ENCODE measurements at regions not wholly inside any gene's neighbourhood (a gene's known extent, or its start where the extent isn't known, plus 50 kb on each side); places are given as distances from the start of the nearest gene placed in this dataset.

- H2AK5ac ChIP-seq (ENCODE audit: low read length): no peak overlapping the region
- no peak overlapping the region for H3K56ac ChIP-seq (ENCODE audit: low read length)
- H3K4me2 ChIP-seq (ENCODE audit: low read length): no peak overlapping the region
- no peak overlapping the region for H2BK15ac ChIP-seq (replicated peaks; ENCODE audit: low read depth)
- no peaks in the 10 kb centered on the region for H3K27me3 ChIP-seq (ENCODE audit: insufficient read depth, low read length, poor library complexity)
- no peak overlapping the region for H4K8ac ChIP-seq (ENCODE audit: low read depth, low read length)
- H3K27ac ChIP-seq (ENCODE audit: low read depth, low read length): no peak overlapping the region
- no peak overlapping the region for H4K5ac ChIP-seq (ENCODE audit: low read length)
- no peak overlapping the region for H3K4ac ChIP-seq (ENCODE audit: low read depth, low read length)
- H3K79me1 ChIP-seq (ENCODE audit: low read length): no peaks in the 10 kb centered on the region
- H2BK120ac ChIP-seq (ENCODE audit: low read depth, low read length): no peak overlapping the region
- no peak overlapping the region for H3K4me3 ChIP-seq (ENCODE audit: low read length)
- no peak overlapping the region for H3K18ac ChIP-seq (ENCODE audit: low read length)
- H3K36me3 ChIP-seq (ENCODE audit: control insufficient read depth, insufficient read depth, low read length): no peaks in the 10 kb centered on the region
- WGBS (ENCODE audit: extremely low coverage, insufficient coverage, low lambda C conversion rate): no CpG with 5 or more reads among the region's 6 CpGs
- no peak overlapping the region for H3K9ac ChIP-seq (ENCODE audit: low read length)
- no peak overlapping the region for H3K23ac ChIP-seq (ENCODE audit: low read length)
- no peak for DNase-seq
- H2BK5ac ChIP-seq (ENCODE audit: low read length): no peak overlapping the region
- no peaks in the 10 kb centered on the region for H3K4me1 ChIP-seq (ENCODE audit: control insufficient read depth, low read depth, low read length)
- no peaks in the 10 kb centered on the region for H3K79me2 ChIP-seq (ENCODE audit: control insufficient read depth, insufficient read depth, low read length)
Measured at GRCh38 chr5:173493846-173494245, 122.6 kb downstream of the BOD1 start.

DNA sequence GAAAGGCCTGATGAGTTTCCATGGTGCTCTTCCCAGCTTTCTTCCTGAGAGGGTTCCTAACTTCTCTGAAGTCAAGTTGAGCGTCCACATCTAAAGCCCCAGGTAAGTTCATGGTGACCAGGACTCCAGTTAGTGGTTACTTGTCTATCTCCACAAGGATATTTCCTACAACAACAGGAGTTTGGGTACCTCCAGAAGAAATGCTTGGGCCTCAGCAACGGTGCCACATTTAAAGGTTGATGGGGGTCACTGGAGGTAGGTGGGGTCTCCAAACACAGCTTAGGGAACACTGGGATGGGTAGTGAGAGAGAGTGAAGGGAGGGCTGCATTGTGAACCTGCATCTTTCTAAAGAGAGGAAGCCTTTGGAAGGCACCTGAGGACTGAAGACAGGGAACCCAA lies 123.4 kb downstream of the BOD1 start:
- Histone ChIP-seq H3K4me2 (ENCODE audit: low read length) (no peak overlapping the region), H2AK5ac (ENCODE audit: low read length) (no peak overlapping the region), H3K18ac (ENCODE audit: low read length) (no peak overlapping the region), H3K56ac (ENCODE audit: low read length) (no peak overlapping the region), H4K5ac (ENCODE audit: low read length) (no peak overlapping the region), H2BK15ac (replicated peaks; ENCODE audit: low read depth) (no peak overlapping the region), H3K27ac (ENCODE audit: low read depth, low read length) (no peak overlapping the region), H3K9ac (ENCODE audit: low read length) (no peak overlapping the region), H3K79me2 (ENCODE audit: control insufficient read depth, insufficient read depth, low read length) (no peaks in the 10 kb centered on the region), H3K79me1 (ENCODE audit: low read length) (no peaks in the 10 kb centered on the region), H3K4me3 (ENCODE audit: low read length) (no peak overlapping the region), H3K4ac (ENCODE audit: low read depth, low read length) (no peak overlapping the region), H4K8ac (ENCODE audit: low read depth, low read length) (no peak overlapping the region), H2BK5ac (ENCODE audit: low read length) (no peak overlapping the region), H3K36me3 (ENCODE audit: control insufficient read depth, insufficient read depth, low read length) (no peaks in the 10 kb centered on the region), H2BK120ac (ENCODE audit: low read depth, low read length) (no peak overlapping the region), H3K27me3 (ENCODE audit: insufficient read depth, low read length, poor library complexity) (no peaks in the 10 kb centered on the region), H3K4me1 (ENCODE audit: control insufficient read depth, low read depth, low read length) (no peaks in the 10 kb centered on the region), H3K23ac (ENCODE audit: low read length) (no peak overlapping the region)
- DNase-seq: no peak
- no CpG with 5 or more reads among the region's 2 CpGs for WGBS (ENCODE audit: extremely low coverage, insufficient coverage, low lambda C conversion rate)

DNA sequence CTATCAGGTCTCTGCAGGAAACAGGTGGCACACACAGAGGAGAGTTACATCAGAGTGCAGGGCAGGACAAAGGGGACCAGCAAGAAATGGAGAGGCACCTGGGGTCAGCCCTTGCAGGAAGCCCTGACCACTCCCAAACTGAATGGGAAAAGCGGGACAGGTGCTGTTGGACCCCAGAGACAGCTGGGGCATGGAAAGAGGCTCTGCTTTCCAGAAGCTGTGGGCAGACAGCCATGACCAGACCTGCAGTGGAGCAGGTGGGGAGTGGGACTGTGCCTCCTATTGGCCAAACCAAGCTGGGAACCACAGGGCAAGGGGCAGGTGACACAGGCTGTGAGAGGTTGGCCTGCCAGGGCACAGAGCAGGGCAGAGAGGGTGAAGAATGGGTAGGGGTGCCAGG lies 125.8 kb downstream of the BOD1 start:
- no peak overlapping the region for H3K4me2 ChIP-seq (ENCODE audit: low read length)
- H3K9ac ChIP-seq (ENCODE audit: low read length): no peak overlapping the region
- no peak overlapping the region for H2BK5ac ChIP-seq (ENCODE audit: low read length)
- no peak overlapping the region for H4K8ac ChIP-seq (ENCODE audit: low read depth, low read length)
- no peak overlapping the region for H3K4me3 ChIP-seq (ENCODE audit: low read length)
- no peak overlapping the region for H3K18ac ChIP-seq (ENCODE audit: low read length)
- no peaks in the 10 kb centered on the region for H3K79me1 ChIP-seq (ENCODE audit: low read length)
- no peak for DNase-seq
- no peak overlapping the region for H3K4ac ChIP-seq (ENCODE audit: low read depth, low read length)
- no peaks in the 10 kb centered on the region for H3K79me2 ChIP-seq (ENCODE audit: control insufficient read depth, insufficient read depth, low read length)
- no peak overlapping the region for H4K5ac ChIP-seq (ENCODE audit: low read length)
- no peak overlapping the region for H3K27ac ChIP-seq (ENCODE audit: low read depth, low read length)
- H3K4me1 ChIP-seq (ENCODE audit: control insufficient read depth, low read depth, low read length): no peaks in the 10 kb centered on the region
- H3K23ac ChIP-seq (ENCODE audit: low read length): no peak overlapping the region
- no peaks in the 10 kb centered on the region for H3K36me3 ChIP-seq (ENCODE audit: control insufficient read depth, insufficient read depth, low read length)
- no peaks in the 10 kb centered on the region for H3K27me3 ChIP-seq (ENCODE audit: insufficient read depth, low read length, poor library complexity)
- H2BK15ac ChIP-seq (replicated peaks; ENCODE audit: low read depth): no peak overlapping the region
- no peak overlapping the region for H2AK5ac ChIP-seq (ENCODE audit: low read length)
- H3K56ac ChIP-seq (ENCODE audit: low read length): no peak overlapping the region
- H2BK120ac ChIP-seq (ENCODE audit: low read depth, low read length): no peak overlapping the region
- no CpG with 5 or more reads among the region's 1 CpG for WGBS (ENCODE audit: extremely low coverage, insufficient coverage, low lambda C conversion rate)

DNA sequence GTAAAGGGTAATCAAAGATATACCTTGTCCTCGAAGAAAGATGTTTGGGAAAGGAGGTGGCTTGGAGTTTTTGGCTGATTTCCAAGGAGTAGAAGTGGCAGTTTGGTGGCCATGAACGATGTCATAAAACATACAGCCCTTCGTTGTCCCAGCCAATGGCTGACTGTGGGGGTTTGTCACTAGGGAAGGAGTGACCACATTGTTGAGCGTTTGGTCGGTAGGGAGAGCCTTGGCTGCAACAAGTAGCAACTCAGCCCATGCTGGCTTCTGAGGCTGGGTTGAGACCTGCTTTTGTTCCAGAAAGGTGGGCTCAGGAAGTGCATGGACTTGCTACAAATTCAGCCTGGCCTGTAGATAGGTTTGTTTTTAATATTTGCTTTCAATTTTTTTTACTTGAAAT lies 128.3 kb downstream of the BOD1 start:
- DNase-seq: no peak
- no CpG with 5 or more reads among the region's 5 CpGs for WGBS (ENCODE audit: extremely low coverage, insufficient coverage, low lambda C conversion rate)
- H3K36me3 ChIP-seq (ENCODE audit: control insufficient read depth, insufficient read depth, low read length): no peaks in the 10 kb centered on the region
- no peak overlapping the region for H3K4me2 ChIP-seq (ENCODE audit: low read length)
- H3K79me2 ChIP-seq (ENCODE audit: control insufficient read depth, insufficient read depth, low read length): no peaks in the 10 kb centered on the region
- no peak overlapping the region for H2AK5ac ChIP-seq (ENCODE audit: low read length)
- H4K8ac ChIP-seq (ENCODE audit: low read depth, low read length): no peak overlapping the region
- no peak overlapping the region for H3K18ac ChIP-seq (ENCODE audit: low read length)
- H2BK15ac ChIP-seq (replicated peaks; ENCODE audit: low read depth): no peak overlapping the region
- no peak overlapping the region for H2BK5ac ChIP-seq (ENCODE audit: low read length)
- H4K5ac ChIP-seq (ENCODE audit: low read length): no peak overlapping the region
- no peak overlapping the region for H3K4ac ChIP-seq (ENCODE audit: low read depth, low read length)
- no peaks in the 10 kb centered on the region for H3K4me1 ChIP-seq (ENCODE audit: control insufficient read depth, low read depth, low read length)
- H3K27me3 ChIP-seq (ENCODE audit: insufficient read depth, low read length, poor library complexity): no peaks in the 10 kb centered on the region
- no peak overlapping the region for H3K27ac ChIP-seq (ENCODE audit: low read depth, low read length)
- H3K23ac ChIP-seq (ENCODE audit: low read length): no peak overlapping the region
- H3K9ac ChIP-seq (ENCODE audit: low read length): no peak overlapping the region
- H3K79me1 ChIP-seq (ENCODE audit: low read length): no peaks in the 10 kb centered on the region
- H2BK120ac ChIP-seq (ENCODE audit: low read depth, low read length): no peak overlapping the region
- no peak overlapping the region for H3K4me3 ChIP-seq (ENCODE audit: low read length)
- H3K56ac ChIP-seq (ENCODE audit: low read length): no peak overlapping the region

- Histone ChIP-seq H3K23ac (ENCODE audit: low read length) (no peak overlapping the region), H3K4ac (ENCODE audit: low read depth, low read length) (no peak overlapping the region), H4K5ac (ENCODE audit: low read length) (no peak overlapping the region), H3K4me1 (ENCODE audit: control insufficient read depth, low read depth, low read length) (no peaks in the 10 kb centered on the region), H2AK5ac (ENCODE audit: low read length) (no peak overlapping the region), H3K79me1 (ENCODE audit: low read length) (no peaks in the 10 kb centered on the region), H3K18ac (ENCODE audit: low read length) (no peak overlapping the region), H3K56ac (ENCODE audit: low read length) (no peak overlapping the region), H2BK5ac (ENCODE audit: low read length) (no peak overlapping the region), H2BK15ac (replicated peaks; ENCODE audit: low read depth) (no peak overlapping the region), H3K36me3 (ENCODE audit: control insufficient read depth, insufficient read depth, low read length) (no peaks in the 10 kb centered on the region), H3K27me3 (ENCODE audit: insufficient read depth, low read length, poor library complexity) (no peaks in the 10 kb centered on the region), H2BK120ac (ENCODE audit: low read depth, low read length) (no peak overlapping the region), H3K27ac (ENCODE audit: low read depth, low read length) (no peak overlapping the region), H3K4me2 (ENCODE audit: low read length) (no peak overlapping the region), H4K8ac (ENCODE audit: low read depth, low read length) (no peak overlapping the region), H3K79me2 (ENCODE audit: control insufficient read depth, insufficient read depth, low read length) (no peaks in the 10 kb centered on the region), H3K4me3 (ENCODE audit: low read length) (no peak overlapping the region), H3K9ac (ENCODE audit: low read length) (no peak overlapping the region)
- DNase-seq: no peak
- WGBS (ENCODE audit: extremely low coverage, insufficient coverage, low lambda C conversion rate): no CpG with 5 or more reads among the region's 1 CpG
Measured at GRCh38 chr5:173487300-173487699, 129.2 kb downstream of the BOD1 start.

DNA sequence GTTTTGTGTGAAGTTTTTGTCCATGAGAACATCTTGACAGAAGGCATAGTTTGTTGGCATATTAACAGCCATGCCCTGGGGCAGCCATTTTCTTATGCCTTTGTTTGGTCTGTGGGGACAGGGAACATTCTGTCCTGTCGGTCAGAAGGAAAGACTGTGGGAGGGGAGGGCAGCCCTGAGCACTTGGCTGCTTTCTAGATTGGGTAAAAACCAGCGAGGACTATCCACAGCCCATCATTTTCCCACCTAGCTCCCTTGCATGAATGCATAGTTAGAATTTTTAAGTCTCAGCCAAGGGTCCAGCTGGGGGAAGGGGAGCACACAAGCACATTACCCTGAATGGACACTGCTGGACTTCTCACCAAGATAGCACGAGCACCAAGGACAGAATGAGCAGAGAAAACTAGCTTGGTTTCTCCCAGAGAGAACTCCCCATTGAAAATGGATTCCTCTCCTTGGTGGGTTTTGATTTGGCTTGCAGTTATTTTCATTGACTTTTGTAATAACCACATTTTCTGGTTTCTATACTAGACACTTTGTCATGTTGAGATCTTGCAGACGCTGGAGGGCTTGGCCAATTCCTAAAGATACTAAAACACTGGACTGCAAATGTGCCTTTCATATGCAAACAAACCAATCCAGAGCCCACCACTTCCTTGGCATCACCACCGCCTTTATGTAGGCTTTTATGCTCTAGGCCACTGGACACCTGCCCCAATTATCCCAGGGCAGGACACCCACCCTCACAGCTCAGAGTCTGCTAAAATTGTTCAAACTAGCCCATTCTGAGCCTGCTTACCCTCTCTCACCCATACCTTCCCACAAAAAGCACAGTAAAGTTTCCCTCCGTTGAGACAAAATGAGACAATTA lies 129.9 kb downstream of the BOD1 start:
- no peak overlapping the region for H3K4me2 ChIP-seq (ENCODE audit: low read length)
- H3K4me1 ChIP-seq (ENCODE audit: control insufficient read depth, low read depth, low read length): no peaks in the 10 kb centered on the region
- H2BK5ac ChIP-seq (ENCODE audit: low read length): no peak overlapping the region
- no peak overlapping the region for H4K5ac ChIP-seq (ENCODE audit: low read length)
- H3K27me3 ChIP-seq (ENCODE audit: insufficient read depth, low read length, poor library complexity): no peaks in the 10 kb centered on the region
- H2BK15ac ChIP-seq (replicated peaks; ENCODE audit: low read depth): no peak overlapping the region
- no peak overlapping the region for H3K18ac ChIP-seq (ENCODE audit: low read length)
- no peaks in the 10 kb centered on the region for H3K79me2 ChIP-seq (ENCODE audit: control insufficient read depth, insufficient read depth, low read length)
- H3K27ac ChIP-seq (ENCODE audit: low read depth, low read length): no peak overlapping the region
- no peak for DNase-seq
- H3K23ac ChIP-seq (ENCODE audit: low read length): no peak overlapping the region
- H2AK5ac ChIP-seq (ENCODE audit: low read length): no peak overlapping the region
- H4K8ac ChIP-seq (ENCODE audit: low read depth, low read length): no peak overlapping the region
- H3K4ac ChIP-seq (ENCODE audit: low read depth, low read length): no peak overlapping the region
- H3K9ac ChIP-seq (ENCODE audit: low read length): no peak overlapping the region
- WGBS (ENCODE audit: extremely low coverage, insufficient coverage, low lambda C conversion rate): no CpG with 5 or more reads among the region's 6 CpGs
- H2BK120ac ChIP-seq (ENCODE audit: low read depth, low read length): no peak overlapping the region
- H3K79me1 ChIP-seq (ENCODE audit: low read length): no peaks in the 10 kb centered on the region
- H3K36me3 ChIP-seq (ENCODE audit: control insufficient read depth, insufficient read depth, low read length): no peaks in the 10 kb centered on the region
- no peak overlapping the region for H3K56ac ChIP-seq (ENCODE audit: low read length)
- H3K4me3 ChIP-seq (ENCODE audit: low read length): no peak overlapping the region

Data from mesendoderm (in vitro differentiated cells).